ENCODE measurements at regions not wholly inside any gene's neighbourhood (a gene's known extent, or its start where the extent isn't known, plus 50 kb on each side); places are given as distances from the start of the nearest gene placed in this dataset.

- Histone ChIP-seq H3K27ac (no peak overlapping the region), H3K27me3 (no peaks in the 10 kb centered on the region), H3K9me3 (no peaks in the 10 kb centered on the region), H3K4me3 (no peak overlapping the region), H3K36me3 (no peaks in the 10 kb centered on the region), H3K4me1 (ENCODE audit: insufficient read depth) (peaks cover 3% of the 10 kb centered on the region)
- WGBS, 3 donors, result 93 to 94% (median 94%) methylated on average over 9 of the region's 9 CpGs
- no peak for TF ChIP-seq POLR2A (IDR thresholded peaks at IDR 0.05)
- no peak for TF ChIP-seq EP300 (IDR thresholded peaks at IDR 0.05)
- no peak for TF ChIP-seq CTCF (IDR thresholded peaks at IDR 0.05)
- intact Hi-C loops (cut with DNase I), result loop anchor here in 3 of 4 donors (2.0 to 10.0 kb wide), 2 partner anchors 46 to 50 kb away; no protein-coding TSS in a partner anchor
- DNase-seq, result peak in 1 of 5 donors; percentile 13
These were observed 76.4 kb downstream of the LSM3 start for GRCh38 chr3:14254812-14255702.

GRCh38 chr3:14256046-14256445, 77.4 kb downstream of the LSM3 start:
- no peak overlapping the region for H3K4me3 ChIP-seq
- peaks cover 10% of the 10 kb centered on the region for H3K4me1 ChIP-seq (ENCODE audit: insufficient read depth)
- no peak overlapping the region for H3K27ac ChIP-seq
- no peak for DNase-seq
- no peaks in the 10 kb centered on the region for H3K27me3 ChIP-seq
- TF ChIP-seq EP300 (IDR thresholded peaks at IDR 0.05) (no peak), POLR2A (IDR thresholded peaks at IDR 0.05) (no peak), CTCF (IDR thresholded peaks at IDR 0.05) (no peak)
- intact Hi-C loops (cut with DNase I), result loop anchor here in 2 of 4 donors (10.0 kb wide), 1 partner anchor 51 kb away; no protein-coding TSS in a partner anchor
- H3K36me3 ChIP-seq, result no peaks in the 10 kb centered on the region
- H3K9me3 ChIP-seq, result no peaks in the 10 kb centered on the region
- whole genome bisulfite sequencing, 3 donors, result 80 to 87% (median 81%) methylated on average over 2 of the region's 2 CpGs

- no peak for TF ChIP-seq EP300 (IDR thresholded peaks at IDR 0.05)
- TF ChIP-seq POLR2A (IDR thresholded peaks at IDR 0.05), result no peak
- TF ChIP-seq CTCF (IDR thresholded peaks at IDR 0.05), result no peak
- DNase-seq, result peak in 2 of 5 donors; percentile 53 to 61
- Histone ChIP-seq H3K27me3 (no peaks in the 10 kb centered on the region), H3K27ac (no peak overlapping the region), H3K4me1 (ENCODE audit: insufficient read depth) (peaks cover 14% of the 10 kb centered on the region), H3K4me3 (no peak overlapping the region), H3K9me3 (no peaks in the 10 kb centered on the region), H3K36me3 (no peaks in the 10 kb centered on the region)
- intact Hi-C loops (cut with DNase I), result loop anchor here in 2 of 4 donors (10.0 kb wide), 1 partner anchor 52 kb away; no protein-coding TSS in a partner anchor
- 42 to 63% (median 55%) methylated on average over 9 of the region's 9 CpGs for WGBS, 3 donors
These were observed 78.1 kb downstream of the LSM3 start for GRCh38 chr3:14256561-14257342.

Data from ovary (tissue), 7 donors.